ENCODE measurements at regions not wholly inside any gene's neighbourhood (a gene's known extent, or its start where the extent isn't known, plus 50 kb on each side); places are given as distances from the start of the nearest gene placed in this dataset.

DNA sequence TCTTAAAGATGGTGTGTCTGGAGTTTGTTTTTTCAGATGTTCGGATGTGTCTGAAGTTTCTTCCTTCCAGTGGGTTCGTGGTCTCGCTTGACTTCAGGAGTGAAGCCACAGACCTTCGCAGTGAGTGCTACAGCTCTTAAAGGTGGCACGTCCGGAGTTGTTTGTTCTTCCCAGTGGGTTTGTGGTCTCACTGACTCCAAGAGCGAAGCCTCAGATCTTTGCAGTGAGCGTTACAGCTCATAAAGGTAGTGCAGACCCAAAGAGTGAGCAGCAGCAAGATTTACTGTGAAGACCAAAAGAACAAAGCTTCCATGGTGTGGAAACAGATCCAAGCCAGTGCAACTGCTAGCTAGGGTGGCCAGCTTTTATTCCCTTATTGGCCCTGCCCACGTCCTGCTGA, 1430.4 kb upstream of the B3GALT2 start:
- DNase-seq, result no peak

DNA sequence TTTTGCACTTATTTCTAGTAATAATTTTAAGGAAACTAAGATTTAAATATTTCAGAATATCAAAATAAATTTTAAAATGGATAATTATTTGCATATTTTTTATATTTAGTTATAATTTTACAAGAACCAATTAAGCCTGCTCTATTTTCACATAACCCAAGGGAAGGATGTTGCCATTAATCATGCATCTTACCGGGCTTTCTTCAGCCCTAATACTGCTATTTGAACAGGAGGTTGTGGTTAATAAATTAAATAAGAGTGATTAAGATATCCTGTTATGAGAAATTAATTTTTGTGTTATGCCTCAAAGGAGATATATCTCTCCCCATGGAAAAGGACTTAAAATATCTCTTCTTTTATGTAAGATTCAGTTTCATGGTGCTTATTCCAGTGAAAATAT, 1415.8 kb upstream of the B3GALT2 start:
- DNase-seq, result no peak

GRCh38 chr1:194600716-194601115, 1414.3 kb upstream of the B3GALT2 start:
- no peak for DNase-seq

- DNase-seq, result no peak
These were observed 1411.7 kb upstream of the B3GALT2 start for GRCh38 chr1:194598098-194598497.

GRCh38 chr1:194586302-194586701, 1399.9 kb upstream of the B3GALT2 start:
- DNase-seq, result no peak

GRCh38 chr1:194584052-194584451, 1397.6 kb upstream of the B3GALT2 start:
- DNase-seq, result no peak

GRCh38 chr1:194570476-194570875, 1384.1 kb upstream of the B3GALT2 start:
- no peak for DNase-seq

DNA sequence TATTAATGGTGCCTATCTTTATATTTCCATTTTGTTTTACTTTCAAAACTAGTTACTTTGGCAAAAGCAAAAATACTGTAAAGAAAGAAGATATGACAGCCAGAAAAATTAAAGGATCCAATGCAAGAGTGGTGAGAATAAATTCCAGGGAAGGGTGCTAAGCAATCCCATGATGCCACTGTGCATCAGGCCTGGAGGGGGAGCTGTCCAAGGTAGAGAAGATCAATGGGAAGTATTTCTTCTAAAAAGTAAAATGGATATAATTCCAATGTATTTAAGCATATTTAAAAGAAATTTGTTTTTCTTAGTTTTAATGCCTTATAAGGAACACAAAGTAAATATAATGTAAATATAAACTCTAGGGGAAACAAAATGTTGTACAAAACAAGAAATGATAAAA, 1382.2 kb upstream of the B3GALT2 start:
- no peak for DNase-seq

GRCh38 chr1:194548071-194548470, 1361.7 kb upstream of the B3GALT2 start:
- no peak for DNase-seq

GRCh38 chr1:194544012-194544411, 1357.6 kb upstream of the B3GALT2 start:
- no peak for DNase-seq

GRCh38 chr1:194538453-194538852, 1352.0 kb upstream of the B3GALT2 start:
- no peak for DNase-seq

DNA sequence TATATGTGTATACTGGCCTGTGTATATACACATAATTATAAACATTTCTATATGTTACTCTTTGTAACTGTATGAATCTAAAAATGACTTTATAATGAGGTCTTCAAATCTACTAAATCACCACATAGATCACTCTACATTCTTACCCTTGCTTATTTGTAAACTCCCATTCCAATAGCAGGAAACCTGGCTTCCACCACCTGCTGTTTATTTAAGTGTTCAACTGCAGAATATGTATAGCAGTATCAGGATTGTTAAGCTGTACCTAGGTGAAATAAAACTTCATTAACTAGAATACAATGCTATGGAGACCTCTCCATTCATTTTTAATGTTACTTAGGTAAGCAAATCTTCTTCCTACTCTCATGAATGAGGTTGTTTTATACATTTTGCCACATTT, 1351.1 kb upstream of the B3GALT2 start:
- no peak for DNase-seq

- DNase-seq, result no peak
These were observed 1349.0 kb upstream of the B3GALT2 start for GRCh38 chr1:194535369-194535768.

GRCh38 chr1:194534784-194535183, 1348.4 kb upstream of the B3GALT2 start:
- DNase-seq, result no peak

GRCh38 chr1:194533641-194534040, 1347.2 kb upstream of the B3GALT2 start:
- DNase-seq, result no peak

- no peak for DNase-seq
These were observed 1331.2 kb upstream of the B3GALT2 start for GRCh38 chr1:194517567-194517966.

GRCh38 chr1:194515916-194516315, 1329.5 kb upstream of the B3GALT2 start:
- no peak for DNase-seq

DNA sequence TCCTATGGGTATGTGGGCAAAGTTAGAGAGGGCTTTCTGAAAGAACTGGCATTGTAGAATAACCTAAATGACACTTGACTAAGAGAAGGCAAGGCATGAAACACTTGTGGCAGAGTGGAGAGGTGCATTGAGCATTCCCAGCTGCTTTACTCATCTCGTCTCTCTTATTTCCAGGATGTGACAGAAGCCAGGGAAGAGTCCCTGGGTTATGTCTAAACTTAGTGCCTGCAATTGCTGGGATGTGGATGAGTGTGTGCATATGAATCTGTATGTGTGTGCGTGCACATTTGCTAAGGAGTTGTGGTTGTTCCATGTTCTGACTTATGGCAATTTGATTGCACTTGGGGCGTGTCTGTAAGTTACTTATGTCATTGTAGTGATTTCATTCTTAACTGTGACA, 1326.5 kb upstream of the B3GALT2 start:
- DNase-seq, result no peak

- no peak for DNase-seq
These were observed 1325.9 kb upstream of the B3GALT2 start for GRCh38 chr1:194512345-194512744.

DNA sequence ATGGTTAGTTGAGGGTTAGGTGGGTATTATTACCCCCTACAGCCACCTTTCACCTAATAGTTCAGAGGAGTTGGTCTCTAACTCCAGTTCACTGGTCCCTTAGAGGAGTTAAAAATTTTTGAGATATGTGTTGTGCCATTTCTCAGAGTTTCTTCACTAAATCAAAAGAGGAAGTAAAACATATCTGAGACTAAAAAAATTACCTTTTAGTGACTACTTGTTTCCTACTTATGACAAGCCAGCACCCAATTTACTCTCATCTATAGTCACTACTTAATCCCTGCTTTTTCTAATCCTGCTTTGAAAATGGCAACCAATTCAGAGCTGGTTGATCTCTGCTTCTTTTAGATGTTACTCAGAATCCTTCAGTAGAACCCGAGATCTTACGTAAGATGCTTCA, 1316.8 kb upstream of the B3GALT2 start:
- no peak for DNase-seq

GRCh38 chr1:194495434-194495833, 1309.0 kb upstream of the B3GALT2 start:
- DNase-seq, result no peak

GRCh38 chr1:194487172-194487571, 1300.8 kb upstream of the B3GALT2 start:
- no peak for DNase-seq

DNA sequence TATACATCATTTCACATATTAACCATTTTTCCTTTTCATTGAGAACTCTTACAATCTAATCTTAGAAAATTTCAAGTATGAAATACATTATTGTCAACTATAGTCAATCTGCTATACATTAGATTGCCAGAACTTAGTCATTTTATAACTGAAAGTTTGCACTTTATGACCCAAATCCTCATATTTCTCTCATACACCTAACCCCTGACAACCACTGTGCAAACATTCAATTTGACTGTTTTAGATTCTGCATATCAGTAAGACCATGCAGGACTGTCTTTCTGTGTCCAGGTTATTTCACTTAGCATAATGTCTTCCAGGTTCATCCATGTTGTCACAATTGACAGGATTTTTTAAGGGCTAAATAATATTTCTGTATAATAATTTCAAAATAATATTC, 1299.0 kb upstream of the B3GALT2 start:
- DNase-seq, result no peak

- no peak for DNase-seq
These were observed 1292.3 kb upstream of the B3GALT2 start for GRCh38 chr1:194478731-194479130.

DNA sequence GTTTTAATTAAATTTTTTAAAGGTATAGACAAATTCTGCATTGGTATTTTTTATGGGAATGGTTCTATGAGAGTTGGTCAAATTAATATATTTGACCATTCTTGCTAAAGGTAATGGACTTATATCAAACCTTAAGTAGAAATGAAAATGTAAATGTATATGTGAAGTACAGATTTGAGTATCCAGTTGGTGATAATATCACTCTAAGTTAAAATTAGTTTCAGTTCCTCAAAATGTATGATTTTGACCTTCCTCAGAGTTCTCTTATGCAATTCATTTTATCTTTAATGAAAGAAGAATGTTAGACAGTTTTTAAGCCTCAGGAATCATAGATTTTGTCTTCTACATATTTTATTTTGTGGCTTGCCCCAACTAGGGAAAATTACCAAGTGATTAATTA, 1291.5 kb upstream of the B3GALT2 start:
- DNase-seq, result no peak

GRCh38 chr1:194476872-194477271, 1290.5 kb upstream of the B3GALT2 start:
- no peak for DNase-seq

Data from activated T-cell treated with anti-CD3 and anti-CD28 coated beads for 4 hours (primary cell).